ENCODE measurements at regions not wholly inside any gene's neighbourhood (a gene's known extent, or its start where the extent isn't known, plus 50 kb on each side); places are given as distances from the start of the nearest gene placed in this dataset.

GRCh38 chr6:90753820-90754643, 167.2 kb upstream of the MAP3K7 start:
- Mint-ChIP-seq H3K4me3 (no peak overlapping the region), H3K9me3 (no peaks in the 10 kb centered on the region), H3K4me1 (peaks cover 5 to 9% of the 10 kb centered on the region in 2 experiments; a peak in 3 of 4 replicates), H3K27ac (no peak overlapping the region), H3K36me3 (ENCODE audit: insufficient read depth in 1 of 3, low read depth in 3 of 3) (no peaks in the 10 kb centered on the region), H3K27me3 (ENCODE audit: low read depth) (no peaks in the 10 kb centered on the region)
- H2AFZ ChIP-seq (ENCODE audit: low read length), result no peak overlapping the region
- H3K23me2 ChIP-seq (ENCODE audit: insufficient read length, low read depth, low read length, poor library complexity, severe bottlenecking), result no peaks in the 10 kb centered on the region
- DNase-seq, result no peak
- no peak overlapping the region for H4K8ac ChIP-seq (replicated peaks; ENCODE audit: insufficient read length, low read depth, low read length)
- no peaks in the 10 kb centered on the region for H3K79me2 ChIP-seq (ENCODE audit: insufficient read depth, low read length)
- H2BK20ac ChIP-seq (ENCODE audit: low read depth, low read length, poor library complexity, severe bottlenecking), result no peak overlapping the region
- H3K4me1 ChIP-seq (ENCODE audit: insufficient read depth, low read length), result no peaks in the 10 kb centered on the region
- H4K91ac ChIP-seq (ENCODE audit: insufficient read length, low read depth, low read length), result no peak overlapping the region
- no peak overlapping the region for H3K9ac ChIP-seq (ENCODE audit: extremely low read depth, insufficient read length, low read length)
- H2BK15ac ChIP-seq (ENCODE audit: low read depth, low read length), result no peak overlapping the region
- no peaks in the 10 kb centered on the region for H3K27me3 ChIP-seq (ENCODE audit: insufficient read depth, low read length)
- H3K9me3 ChIP-seq (ENCODE audit: control insufficient read depth, low read depth, low read length), result no peaks in the 10 kb centered on the region
- no peaks in the 10 kb centered on the region for H3K79me1 ChIP-seq (ENCODE audit: insufficient read depth, low read depth, low read length, poor library complexity, severe bottlenecking)
- no peak overlapping the region for H2BK12ac ChIP-seq (ENCODE audit: insufficient read length, low read depth, low read length)
- no peak overlapping the region for H3K4me2 ChIP-seq (ENCODE audit: insufficient read depth, insufficient read length, low read length)
- H4K20me1 ChIP-seq (ENCODE audit: control insufficient read depth, insufficient read depth, insufficient read length), result no peaks in the 10 kb centered on the region
- H4K5ac ChIP-seq (ENCODE audit: insufficient read length, low read depth, low read length), result no peak overlapping the region
- H2BK120ac ChIP-seq (ENCODE audit: low read depth, low read length, poor library complexity, severe bottlenecking), result no peak overlapping the region
- no peak overlapping the region for H2AK5ac ChIP-seq (ENCODE audit: insufficient read length, low read length)
- no peak overlapping the region for H3K14ac ChIP-seq (ENCODE audit: insufficient read depth, low read length)
- no peak overlapping the region for H3K23ac ChIP-seq (ENCODE audit: insufficient read length, low read depth, low read length)
- H3T11ph ChIP-seq (ENCODE audit: low read length), result no peak overlapping the region
- H3K4ac ChIP-seq (ENCODE audit: low read depth, low read length), result no peak overlapping the region
- no peak overlapping the region for H2BK5ac ChIP-seq (ENCODE audit: insufficient read length, low read length)
- no peak overlapping the region for H3K56ac ChIP-seq (ENCODE audit: insufficient read length, low read depth, low read length)
- H3K27ac ChIP-seq (ENCODE audit: insufficient read length, low read depth, low read length), result no peak overlapping the region
- no peak overlapping the region for H3K18ac ChIP-seq (ENCODE audit: insufficient read length, low read depth, low read length)
- no CpG with 5 or more reads among the region's 8 CpGs for WGBS (ENCODE audit: extremely low coverage, insufficient read length, low lambda C conversion rate)
- no peak for TF ChIP-seq CTCF (conservative IDR thresholded peaks at IDR 0.05)

Data from H9 (cell line).